Cardiac fibroblast (primary cell): ENCODE measurements at regions not wholly inside any gene's neighbourhood (a gene's known extent, or its start where the extent isn't known, plus 50 kb on each side); places are given as distances from the start of the nearest gene placed in this dataset.
"Not testable (repeated sequence)": the region's sequence is repeated elsewhere in the genome, so short reads cannot be mapped to it uniquely, and the experiment has no call there.

Experiments
- DNase-seq, 2 donors: peaks; one replicate each; pipeline versions ENCODE4 v3.0.0 to v3.0.0-alpha.2; 2010; ENCODE audit warnings: low read depth in 2 of 2
- H3K4me3 ChIP-seq, 2 donors: replicated peaks in 1 of 2; 1 replicate in 1 of 2; 2 replicates in 1 of 2; pipeline ENCODE4 v1.5.1; 2011; ENCODE audit warnings: low read depth in 2 of 2, low read length in 2 of 2, mild to moderate bottlenecking in 2 of 2, moderate library complexity in 1 of 2
- CTCF ChIP-seq: IDR thresholded peaks from one replicate; pipeline ENCODE4 v1.5.1; 2011; ENCODE audit warnings: low read depth, mild to moderate bottlenecking, low read length, inconsistent platforms

GRCh38 chr2:89821455-89821945 lies 1130.0 kb downstream of the RPIA start:
- no peak for TF ChIP-seq CTCF
- no peak for DNase-seq
- H3K4me3 ChIP-seq, result no peak overlapping the region

GRCh38 chr2:89822342-89822741 lies 1130.9 kb downstream of the RPIA start:
- not testable (repeated sequence) for H3K4me3 ChIP-seq, DNase-seq

- no peak for TF ChIP-seq CTCF
- no peak overlapping the region for H3K4me3 ChIP-seq
- no peak for DNase-seq
Observed at GRCh38 chr2:89823556-89823955, 1132.1 kb downstream of the RPIA start.

- no peak overlapping the region for H3K4me3 ChIP-seq
- no peak for TF ChIP-seq CTCF
- no peak for DNase-seq
Observed at GRCh38 chr2:89825034-89825433, 1133.6 kb downstream of the RPIA start.

GRCh38 chr2:89826741-89827140 lies 1135.3 kb downstream of the RPIA start:
- DNase-seq, H3K4me3 ChIP-seq: not testable (repeated sequence)

- not testable (repeated sequence) for DNase-seq, H3K4me3 ChIP-seq
Observed at GRCh38 chr2:89827829-89828228, 1136.4 kb downstream of the RPIA start.

GRCh38 chr2:89828416-89828815 lies 1136.9 kb downstream of the RPIA start:
- DNase-seq, H3K4me3 ChIP-seq: not testable (repeated sequence)

GRCh38 chr2:89828961-89829631 lies 1137.6 kb downstream of the RPIA start:
- not testable (repeated sequence) for DNase-seq, H3K4me3 ChIP-seq

- no peak for TF ChIP-seq CTCF
- H3K4me3 ChIP-seq, result no peak overlapping the region
- DNase-seq, result no peak
Observed at GRCh38 chr2:89829828-89830227, 1138.4 kb downstream of the RPIA start.

- H3K4me3 ChIP-seq, DNase-seq: not testable (repeated sequence)
Observed at GRCh38 chr2:89830341-89831218, 1139.1 kb downstream of the RPIA start.
